ENCODE measurements at regions not wholly inside any gene's neighbourhood (a gene's known extent, or its start where the extent isn't known, plus 50 kb on each side); places are given as distances from the start of the nearest gene placed in this dataset.

- Histone ChIP-seq H3K9me3 (no peaks in the 10 kb centered on the region), H3K36me3 (no peaks in the 10 kb centered on the region), H3K27ac (no peak overlapping the region), H3K4me3 (no peak overlapping the region), H3K4me1 (no peaks in the 10 kb centered on the region), H3K27me3 (no peaks in the 10 kb centered on the region)
- no peak for ATAC-seq
- TF ChIP-seq CTCF (IDR thresholded peaks at IDR 0.05), result no peak
- DNase-seq, result no peak
- intact Hi-C loops (cut with DNase I), result no loop called here
Measured at GRCh38 chr1:82099170-82099569, 298.4 kb downstream of the ADGRL2 start.

DNA sequence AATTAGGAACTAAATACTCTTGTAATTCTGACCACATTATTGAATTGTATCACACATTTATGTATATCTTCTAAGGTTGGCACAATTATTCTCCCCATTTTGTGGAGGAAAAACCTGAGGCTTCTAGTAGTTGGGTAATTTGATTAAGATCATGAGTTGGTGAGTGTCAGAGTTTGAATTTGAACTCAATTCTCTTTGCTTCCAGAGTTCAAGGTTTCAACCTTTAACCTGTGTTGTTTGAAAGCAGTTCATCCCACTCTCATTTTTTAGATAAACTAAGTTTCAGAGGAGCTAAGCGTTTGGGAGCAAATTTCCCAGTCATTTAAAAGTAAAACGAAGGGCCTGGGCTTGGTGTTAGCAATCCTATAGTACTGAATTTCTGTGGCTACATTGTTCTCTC lies 293.4 kb downstream of the ADGRL2 start:
- TF ChIP-seq CTCF (IDR thresholded peaks at IDR 0.05), result no peak

GRCh38 chr1:82091729-82092128 lies 291.0 kb downstream of the ADGRL2 start:
- DNase-seq (no peak), ATAC-seq (peak; percentile 44)
- Histone ChIP-seq H3K36me3 (no peaks in the 10 kb centered on the region), H3K4me1 (no peaks in the 10 kb centered on the region), H3K4me3 (no peak overlapping the region), H3K9me3 (no peaks in the 10 kb centered on the region), H3K27me3 (no peaks in the 10 kb centered on the region), H3K27ac (no peak overlapping the region)
- intact Hi-C loops (cut with DNase I), result no loop called here
- TF ChIP-seq CTCF (IDR thresholded peaks at IDR 0.05), result no peak

More for the DNA sequence above, 293.4 kb downstream of the ADGRL2 start:
- intact Hi-C loops (cut with DNase I), result no loop called here
- ATAC-seq, result no peak
- no peak overlapping the region for H3K27ac ChIP-seq
- H3K9me3 ChIP-seq, result no peaks in the 10 kb centered on the region
- H3K4me3 ChIP-seq, result no peak overlapping the region
- no peak for DNase-seq
- no peaks in the 10 kb centered on the region for H3K27me3 ChIP-seq
- H3K36me3 ChIP-seq, result no peaks in the 10 kb centered on the region
- no peaks in the 10 kb centered on the region for H3K4me1 ChIP-seq

GRCh38 chr1:82091265-82091664 lies 290.5 kb downstream of the ADGRL2 start:
- intact Hi-C loops (cut with DNase I), result no loop called here
- Histone ChIP-seq H3K27me3 (no peaks in the 10 kb centered on the region), H3K36me3 (no peaks in the 10 kb centered on the region), H3K27ac (no peak overlapping the region), H3K4me3 (no peak overlapping the region), H3K9me3 (no peaks in the 10 kb centered on the region), H3K4me1 (no peaks in the 10 kb centered on the region)
- DNase-seq (no peak), ATAC-seq (peak; percentile 91)
- TF ChIP-seq CTCF (IDR thresholded peaks at IDR 0.05), result no peak

GRCh38 chr1:82090104-82090503 lies 289.4 kb downstream of the ADGRL2 start:
- peak in 1 of 2 donors; percentile 38 for TF ChIP-seq CTCF (IDR thresholded peaks at IDR 0.05)
- no peak for ATAC-seq

More at GRCh38 chr1:82090104-82090503, 289.4 kb downstream of the ADGRL2 start:
- Histone ChIP-seq H3K27me3 (no peaks in the 10 kb centered on the region), H3K27ac (no peak overlapping the region), H3K9me3 (no peaks in the 10 kb centered on the region), H3K4me3 (no peak overlapping the region), H3K4me1 (no peaks in the 10 kb centered on the region), H3K36me3 (no peaks in the 10 kb centered on the region)
- intact Hi-C loops (cut with DNase I), result no loop called here
- no peak for DNase-seq

Measured in left lung (tissue), 4 donors.